ENCODE measurements at regions not wholly inside any gene's neighbourhood (a gene's known extent, or its start where the extent isn't known, plus 50 kb on each side); places are given as distances from the start of the nearest gene placed in this dataset.

DNA sequence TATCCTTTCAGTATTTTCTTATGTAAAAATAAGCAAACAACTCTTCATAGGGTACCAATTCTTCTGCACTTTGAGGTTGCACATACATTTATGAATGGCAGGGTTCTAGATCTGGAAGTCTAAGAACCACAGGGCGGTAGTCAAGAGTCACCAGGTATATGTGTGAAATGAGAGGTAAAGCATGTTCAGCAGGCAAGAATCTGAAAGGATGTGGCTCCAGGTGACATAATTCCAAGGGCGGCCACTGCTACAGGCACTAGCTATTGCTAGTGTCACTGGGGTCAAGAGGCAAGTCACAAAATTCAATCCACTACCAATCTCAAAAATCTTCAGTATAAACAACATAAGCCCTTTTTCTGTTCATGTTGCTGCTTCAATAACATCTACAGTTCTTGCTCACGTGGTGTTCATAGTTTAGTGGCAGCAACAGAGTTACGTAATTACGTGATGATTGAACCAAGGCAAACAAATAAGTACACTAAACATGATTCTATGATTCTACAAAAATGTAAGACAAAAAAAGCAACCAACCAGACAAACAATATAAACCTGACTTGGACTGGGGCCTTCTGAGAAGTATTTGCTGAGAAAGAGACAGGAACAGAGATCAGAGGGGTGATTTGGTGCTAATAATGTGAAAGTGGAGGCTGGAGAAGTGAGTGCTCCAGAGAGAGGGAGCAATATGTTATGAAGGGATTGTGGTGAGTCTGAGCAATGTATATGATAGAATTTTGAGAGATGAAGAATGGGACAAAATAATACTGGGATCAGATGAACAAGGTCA is 101.7 kb downstream of the NAA11 start:
- TF ChIP-seq CTCF (IDR thresholded peaks at IDR 0.05) (no peak), EZH2 (IDR thresholded peaks at IDR 0.05) (no peak), EZH2phosphoT487 (IDR thresholded peaks at IDR 0.05) (no peak)

Data from neural progenitor cell (in vitro differentiated cells).